Tibial nerve (tissue), 4 donors: ENCODE measurements at regions not wholly inside any gene's neighbourhood (a gene's known extent, or its start where the extent isn't known, plus 50 kb on each side); places are given as distances from the start of the nearest gene placed in this dataset.

ENCODE experiments used
- DNase-seq, 2 donors: peaks; one replicate each; pipeline ENCODE4 v3.0.0-alpha.2; 2019; ENCODE audit warnings: low spot score in 2 of 2
- H3K27ac ChIP-seq, 4 donors: fragments of 200-600 bp; sonication (generic) in 3 of 4; one replicate each; pipeline ENCODE4 v1.5.1; 2017 to 2019; ENCODE audit warnings: mild to moderate bottlenecking in 1 of 4
- H3K27me3 ChIP-seq, 2 donors: fragments of 200-600 bp; sonication (generic) in 1 of 2; one replicate each; pipeline versions ENCODE4 v1.5.1 to v1.6.0; 2017 to 2019
- H3K36me3 ChIP-seq, 3 donors: fragments of 200-600 bp; sonication (generic); one replicate each; pipeline ENCODE4 v1.5.1; 2018 to 2019
- H3K4me1 ChIP-seq, 4 donors: fragments of 200-600 bp; sonication (generic) in 3 of 4; one replicate each; pipeline ENCODE4 v1.5.1; 2017 to 2019
- H3K4me3 ChIP-seq, 4 donors: fragments of 200-600 bp; sonication (generic) in 3 of 4; one replicate each; pipeline ENCODE4 v1.5.1; 2017 to 2019; ENCODE audit warnings: mild to moderate bottlenecking in 1 of 4, moderate library complexity in 1 of 4
- H3K9me3 ChIP-seq, 4 donors: fragments of 200-600 bp; sonication (generic) in 3 of 4; one replicate each; pipeline ENCODE4 v1.5.1; 2017 to 2019
- CTCF ChIP-seq, 5 experiments: fragments of 200-600 bp in 3 of 5; fragments of 450-650 bp in 2 of 5; sonication (generic) in 3 of 5; IDR thresholded peaks; one replicate each; pipeline ENCODE4 v1.5.1; 2016 to 2019; ENCODE audit warnings: antibody characterized with exemption in 5 of 5, mild to moderate bottlenecking in 3 of 5, moderate library complexity in 2 of 5
- EP300 ChIP-seq, 2 donors: sonication (generic); formaldehyde crosslinking; IDR thresholded peaks; one replicate each; pipeline ENCODE4 v1.6.1; 2017; ENCODE audit warnings: antibody characterized with exemption in 2 of 2, mild to moderate bottlenecking in 1 of 2
- POLR2A ChIP-seq, 2 donors: fragments of 450-650 bp; IDR thresholded peaks; one replicate each; pipeline ENCODE4 v1.6.1; 2017; ENCODE audit warnings: antibody characterized with exemption in 2 of 2, mild to moderate bottlenecking in 2 of 2, moderate library complexity in 2 of 2
- WGBS, 2 donors: methylation state at CpG; one replicate each; pipeline ENCODE4 v1.1.5; 2018; 5-methylcytosine and 5-hydroxymethylcytosine counted together

GRCh38 chr1:101706366-101706765 lies 290.4 kb downstream of the OLFM3 start:
- Histone ChIP-seq H3K27me3 (no peaks in the 10 kb centered on the region), H3K4me3 (no peak overlapping the region), H3K9me3 (no peaks in the 10 kb centered on the region), H3K36me3 (no peaks in the 10 kb centered on the region), H3K27ac (no peak overlapping the region), H3K4me1 (no peaks in the 10 kb centered on the region)
- no peak for DNase-seq
- TF ChIP-seq POLR2A (IDR thresholded peaks at IDR 0.05), result no peak
- no peak for TF ChIP-seq EP300 (IDR thresholded peaks at IDR 0.05)
- no peak for TF ChIP-seq CTCF (IDR thresholded peaks at IDR 0.05)

- Histone ChIP-seq H3K9me3 (no peaks in the 10 kb centered on the region), H3K27me3 (no peaks in the 10 kb centered on the region), H3K4me1 (no peaks in the 10 kb centered on the region), H3K36me3 (no peaks in the 10 kb centered on the region), H3K4me3 (no peak overlapping the region), H3K27ac (no peak overlapping the region)
- no peak for DNase-seq
- TF ChIP-seq EP300 (IDR thresholded peaks at IDR 0.05), result no peak
- no peak for TF ChIP-seq POLR2A (IDR thresholded peaks at IDR 0.05)
- TF ChIP-seq CTCF (IDR thresholded peaks at IDR 0.05), result no peak
Measured at GRCh38 chr1:101709721-101710120, 287.0 kb downstream of the OLFM3 start.

- TF ChIP-seq POLR2A (IDR thresholded peaks at IDR 0.05) (no peak), CTCF (IDR thresholded peaks at IDR 0.05) (no peak), EP300 (IDR thresholded peaks at IDR 0.05) (no peak)
- no peak overlapping the region for H3K27ac ChIP-seq
- H3K9me3 ChIP-seq, result no peaks in the 10 kb centered on the region
- H3K27me3 ChIP-seq, result no peaks in the 10 kb centered on the region
- no peaks in the 10 kb centered on the region for H3K4me1 ChIP-seq
- no peak for DNase-seq
- no peak overlapping the region for H3K4me3 ChIP-seq
- no peaks in the 10 kb centered on the region for H3K36me3 ChIP-seq
- WGBS, 2 donors, result 63 to 74% methylated on average over 1 of the region's 1 CpG
Measured at GRCh38 chr1:101713760-101714159, 283.0 kb downstream of the OLFM3 start.

GRCh38 chr1:101723415-101723814 lies 273.3 kb downstream of the OLFM3 start:
- no peak overlapping the region for H3K4me3 ChIP-seq
- no peaks in the 10 kb centered on the region for H3K36me3 ChIP-seq
- no peaks in the 10 kb centered on the region for H3K27me3 ChIP-seq
- no peaks in the 10 kb centered on the region for H3K4me1 ChIP-seq
- no peak overlapping the region for H3K27ac ChIP-seq
- no peak for DNase-seq
- 84% methylated on average over 4 of the region's 4 CpGs for WGBS, 2 donors
- TF ChIP-seq CTCF (IDR thresholded peaks at IDR 0.05), result no peak
- no peak for TF ChIP-seq POLR2A (IDR thresholded peaks at IDR 0.05)
- TF ChIP-seq EP300 (IDR thresholded peaks at IDR 0.05), result no peak
- no peaks in the 10 kb centered on the region for H3K9me3 ChIP-seq

- Histone ChIP-seq H3K27ac (no peak overlapping the region), H3K27me3 (no peaks in the 10 kb centered on the region), H3K4me1 (no peaks in the 10 kb centered on the region), H3K9me3 (no peaks in the 10 kb centered on the region), H3K4me3 (no peak overlapping the region), H3K36me3 (no peaks in the 10 kb centered on the region)
- TF ChIP-seq POLR2A (IDR thresholded peaks at IDR 0.05) (no peak), EP300 (IDR thresholded peaks at IDR 0.05) (no peak), CTCF (IDR thresholded peaks at IDR 0.05) (no peak)
- 87 to 88% methylated on average over 5 of the region's 5 CpGs for WGBS, 2 donors
- DNase-seq, result no peak
Measured at GRCh38 chr1:101728029-101728428, 268.7 kb downstream of the OLFM3 start.
